Gastroesophageal sphincter (tissue), 4 donors: ENCODE measurements at regions not wholly inside any gene's neighbourhood (a gene's known extent, or its start where the extent isn't known, plus 50 kb on each side); places are given as distances from the start of the nearest gene placed in this dataset.

Experiments used
- ATAC-seq: fragments of 150-250 bp; one replicate; pipeline ENCODE4 v1.9.1; 2016; ENCODE audit warnings: mild to moderate bottlenecking, moderate library complexity
- H3K27ac ChIP-seq, 4 donors: fragments of 200-600 bp; sonication (generic) in 3 of 4; 1 replicate in 3 of 4; 2 replicates in 1 of 4; pipeline ENCODE4 v1.5.1; 2016 to 2019
- H3K27me3 ChIP-seq: fragments of 200-600 bp; sonication (generic); one replicate; pipeline ENCODE4 v1.5.1; 2019
- H3K36me3 ChIP-seq, 2 donors: fragments of 200-600 bp; sonication (generic); one replicate each; pipeline ENCODE4 v1.5.1; 2019; ENCODE audit warnings: control low read depth in 1 of 2
- H3K4me1 ChIP-seq, 3 donors: fragments of 200-600 bp; sonication (generic); 1 replicate in 2 of 3; 2 replicates in 1 of 3; pipeline ENCODE4 v1.5.1; 2016 to 2019; ENCODE audit warnings: control low read depth in 2 of 3
- H3K4me3 ChIP-seq, 2 donors: fragments of 200-600 bp; sonication (generic); one replicate each; pipeline ENCODE4 v1.5.1; 2019; ENCODE audit warnings: mild to moderate bottlenecking in 1 of 2, moderate library complexity in 1 of 2
- H3K9me3 ChIP-seq, 3 donors: fragments of 200-600 bp; sonication (generic); one replicate each; pipeline ENCODE4 v1.5.1; 2017 to 2019; ENCODE audit warnings: control low read depth in 2 of 3
- EP300 ChIP-seq: sonication (generic); formaldehyde crosslinking; IDR thresholded peaks from one replicate; pipeline ENCODE4 v1.6.1; 2017; ENCODE audit warnings: antibody characterized with exemption, mild to moderate bottlenecking
- POLR2A ChIP-seq, 2 donors: fragments of 450-650 bp; IDR thresholded peaks; one replicate each; pipeline ENCODE4 v1.6.1; 2017; ENCODE audit warnings: antibody characterized with exemption in 2 of 2, mild to moderate bottlenecking in 2 of 2, moderate library complexity in 1 of 2
- POLR2AphosphoS5 ChIP-seq: sonication (generic); formaldehyde crosslinking; IDR thresholded peaks from one replicate; pipeline ENCODE4 v1.6.1; 2017; ENCODE audit warnings: antibody characterized with exemption
- WGBS, 2 donors: methylation state at CpG; one replicate each; pipeline ENCODE4 v1.1.5; 2018; ENCODE audit warnings: low coverage in 1 of 2; 5-methylcytosine and 5-hydroxymethylcytosine counted together
- TF ChIP-seq, protein P1 (sequence below), 4 experiments: fragments of 200-600 bp in 2 of 4; fragments of 450-650 bp in 2 of 4; sonication (generic) in 1 of 4; IDR thresholded peaks; one replicate each; pipeline ENCODE4 v1.5.1; 2017 to 2019; ENCODE audit warnings: antibody characterized with exemption in 4 of 4, mild to moderate bottlenecking in 2 of 4, moderate library complexity in 2 of 4

- H3K9me3 ChIP-seq, result peaks cover 0 to 99% (median 0%) of the 10 kb centered on the region in 3 donors
- ATAC-seq, result no peak
- WGBS, 2 donors, result 60 to 78% methylated on average over 2 to 3 of the region's 13 CpGs
These were observed 362.4 kb downstream of the ALG10 start for GRCh38 chr12:34384693-34385092.

DNA sequence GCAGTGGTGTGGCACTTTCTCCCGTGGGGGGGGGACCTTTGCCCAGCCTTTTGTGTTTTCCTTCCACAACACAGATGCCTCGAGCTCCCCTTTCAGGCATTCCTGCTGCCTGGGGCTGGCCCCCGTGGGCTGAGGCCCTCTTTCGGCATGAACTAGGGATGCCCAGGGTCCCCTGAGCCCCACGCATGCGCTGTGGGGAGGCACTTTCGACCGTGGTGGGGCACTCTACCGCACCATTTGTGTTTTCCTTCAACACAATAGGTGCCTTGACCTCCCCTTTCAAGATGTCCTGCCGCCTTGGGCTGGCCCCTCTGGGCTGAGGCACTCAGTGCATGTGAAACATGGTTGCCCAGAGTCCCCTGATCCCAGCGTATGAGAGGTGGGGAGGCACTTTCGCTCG lies 363.7 kb downstream of the ALG10 start:
- Histone ChIP-seq H3K27me3 (peaks cover 95% of the 10 kb centered on the region), H3K4me3 (no peak overlapping the region), H3K36me3 (no peaks in the 10 kb centered on the region), H3K9me3 (peaks cover 0 to 99% (median 0%) of the 10 kb centered on the region in 3 donors), H3K4me1 (no peaks in the 10 kb centered on the region), H3K27ac (no peak overlapping the region)
- no peak for ATAC-seq
- no peak for TF ChIP-seq POLR2A (IDR thresholded peaks at IDR 0.05)
- TF ChIP-seq, protein P1, sequence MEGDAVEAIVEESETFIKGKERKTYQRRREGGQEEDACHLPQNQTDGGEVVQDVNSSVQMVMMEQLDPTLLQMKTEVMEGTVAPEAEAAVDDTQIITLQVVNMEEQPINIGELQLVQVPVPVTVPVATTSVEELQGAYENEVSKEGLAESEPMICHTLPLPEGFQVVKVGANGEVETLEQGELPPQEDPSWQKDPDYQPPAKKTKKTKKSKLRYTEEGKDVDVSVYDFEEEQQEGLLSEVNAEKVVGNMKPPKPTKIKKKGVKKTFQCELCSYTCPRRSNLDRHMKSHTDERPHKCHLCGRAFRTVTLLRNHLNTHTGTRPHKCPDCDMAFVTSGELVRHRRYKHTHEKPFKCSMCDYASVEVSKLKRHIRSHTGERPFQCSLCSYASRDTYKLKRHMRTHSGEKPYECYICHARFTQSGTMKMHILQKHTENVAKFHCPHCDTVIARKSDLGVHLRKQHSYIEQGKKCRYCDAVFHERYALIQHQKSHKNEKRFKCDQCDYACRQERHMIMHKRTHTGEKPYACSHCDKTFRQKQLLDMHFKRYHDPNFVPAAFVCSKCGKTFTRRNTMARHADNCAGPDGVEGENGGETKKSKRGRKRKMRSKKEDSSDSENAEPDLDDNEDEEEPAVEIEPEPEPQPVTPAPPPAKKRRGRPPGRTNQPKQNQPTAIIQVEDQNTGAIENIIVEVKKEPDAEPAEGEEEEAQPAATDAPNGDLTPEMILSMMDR (IDR thresholded peaks at IDR 0.05), result no peak
- TF ChIP-seq POLR2AphosphoS5, result no peak
- TF ChIP-seq EP300, result no peak
- 60 to 67% methylated on average over 3 to 10 of the region's 13 CpGs for WGBS, 2 donors

More at GRCh38 chr12:34384693-34385092, 362.4 kb downstream of the ALG10 start:
- no peak overlapping the region for H3K4me3 ChIP-seq
- H3K36me3 ChIP-seq, result no peaks in the 10 kb centered on the region
- peaks cover 94% of the 10 kb centered on the region for H3K27me3 ChIP-seq
- no peaks in the 10 kb centered on the region for H3K4me1 ChIP-seq
- H3K27ac ChIP-seq, result no peak overlapping the region
- TF ChIP-seq, protein P1 (IDR thresholded peaks at IDR 0.05), result no peak
- TF ChIP-seq POLR2AphosphoS5 (no peak), EP300 (no peak), POLR2A (IDR thresholded peaks at IDR 0.05) (no peak)

DNA sequence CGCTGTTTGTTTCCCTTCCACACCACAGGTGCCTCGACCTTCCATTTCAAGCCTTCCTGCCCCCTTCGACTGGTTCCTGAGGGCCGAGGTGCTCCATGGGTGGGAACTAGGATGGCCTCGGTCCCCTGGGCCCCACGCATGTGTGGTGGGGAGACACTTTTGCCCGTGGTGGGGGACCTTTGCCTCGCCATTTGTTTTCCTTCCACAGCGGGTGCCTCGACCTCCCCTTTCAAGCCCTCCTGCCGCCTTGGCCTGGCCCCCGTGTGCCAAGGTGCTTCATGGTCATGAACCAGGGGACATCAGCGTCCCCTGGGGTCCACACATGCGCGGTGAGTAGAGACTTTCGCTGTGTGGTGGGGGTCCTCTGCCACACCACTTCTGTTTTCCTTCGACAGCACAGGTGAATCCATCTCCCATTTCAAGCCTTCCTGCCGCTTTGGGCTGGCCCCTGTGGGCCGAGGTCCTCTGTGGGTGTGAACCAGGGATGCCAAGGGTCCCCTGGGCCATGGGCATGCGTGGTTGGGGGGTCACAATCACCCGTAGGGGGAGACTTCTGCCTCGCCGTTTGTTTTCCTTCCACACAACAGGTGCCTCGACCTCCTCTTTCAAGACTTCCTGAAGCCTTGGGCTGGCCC lies 364.4 kb downstream of the ALG10 start:
- H3K27me3 ChIP-seq, result peaks cover 95% of the 10 kb centered on the region
- WGBS, 2 donors, result 60 to 88% methylated on average over 10 to 13 of the region's 24 CpGs
- no peak for ATAC-seq
- H3K36me3 ChIP-seq, result no peaks in the 10 kb centered on the region
- no peak overlapping the region for H3K27ac ChIP-seq
- TF ChIP-seq, protein P1 (IDR thresholded peaks at IDR 0.05), result no peak
- TF ChIP-seq POLR2A (IDR thresholded peaks at IDR 0.05) (no peak), EP300 (no peak), POLR2AphosphoS5 (no peak)
- H3K9me3 ChIP-seq, result peaks cover 0 to 99% (median 0%) of the 10 kb centered on the region in 3 donors
- H3K4me3 ChIP-seq, result no peak overlapping the region
- no peaks in the 10 kb centered on the region for H3K4me1 ChIP-seq

DNA sequence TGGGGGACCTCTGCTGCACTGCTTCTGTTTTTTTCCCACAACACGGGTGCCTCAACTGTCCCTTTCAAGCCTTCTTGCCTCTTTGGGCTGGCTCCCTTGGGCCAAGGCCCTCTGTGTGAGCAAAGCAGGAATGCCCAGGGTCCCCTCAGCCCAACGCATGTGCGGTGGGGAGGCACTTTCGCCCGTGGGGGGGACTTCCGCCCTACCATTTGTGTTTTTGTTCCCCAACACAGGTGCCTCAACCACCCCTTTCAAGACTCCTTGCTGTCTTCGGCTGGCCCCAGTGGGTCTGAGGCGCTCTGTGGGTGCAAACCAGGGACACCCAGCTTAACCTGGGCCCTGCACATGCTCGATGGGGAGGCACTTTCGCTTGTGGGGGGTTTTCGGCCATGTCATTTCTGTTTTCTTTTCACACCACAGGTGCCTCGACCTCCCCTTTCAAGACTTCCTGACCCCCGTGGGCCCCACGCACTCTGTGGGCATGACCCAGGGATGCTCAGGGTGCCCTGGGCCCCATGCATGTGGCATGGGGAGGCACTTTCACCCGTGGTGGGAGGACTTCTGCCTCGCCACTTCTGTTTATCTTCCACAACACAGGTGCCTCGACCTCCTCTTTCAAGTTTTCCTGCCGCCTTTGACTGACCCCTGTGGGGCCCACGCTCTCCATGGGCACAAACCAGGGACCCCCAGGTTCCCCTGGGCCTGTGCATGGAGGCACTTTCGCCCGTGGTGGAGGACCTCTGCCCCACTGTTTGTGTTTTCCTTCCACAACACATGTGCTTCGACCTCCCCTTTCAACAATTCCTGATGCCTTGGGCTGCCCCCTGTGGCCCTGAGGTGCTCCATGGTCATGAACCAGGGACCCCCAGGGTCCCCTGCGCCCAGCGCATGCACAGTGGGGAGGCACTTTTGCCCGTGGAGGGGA lies 365.7 kb downstream of the ALG10 start:
- 67 to 75% methylated on average over 8 to 17 of the region's 25 CpGs for WGBS, 2 donors
- no peak overlapping the region for H3K4me3 ChIP-seq
- peaks cover 0 to 99% (median 0%) of the 10 kb centered on the region in 3 donors for H3K9me3 ChIP-seq
- no peak for ATAC-seq
- no peaks in the 10 kb centered on the region for H3K4me1 ChIP-seq
- no peaks in the 10 kb centered on the region for H3K36me3 ChIP-seq
- TF ChIP-seq, protein P1 (IDR thresholded peaks at IDR 0.05), result no peak
- TF ChIP-seq EP300 (no peak), POLR2AphosphoS5 (no peak), POLR2A (IDR thresholded peaks at IDR 0.05) (no peak)
- H3K27me3 ChIP-seq, result peaks cover 88% of the 10 kb centered on the region
- H3K27ac ChIP-seq, result no peak overlapping the region
